Small intestine (tissue), 7 donors: ENCODE measurements at regions not wholly inside any gene's neighbourhood (a gene's known extent, or its start where the extent isn't known, plus 50 kb on each side); places are given as distances from the start of the nearest gene placed in this dataset.

Experiments used
- DNase-seq, 2 donors: peaks; one replicate each; pipeline versions ENCODE4 v3.0.0 to v3.0.0-alpha.2; 2013
- FAIRE-seq: peaks from 2 replicates; lab custom pipeline; 2012; peaks lifted over from hg19 to GRCh38; lab: Jason Lieb, UNC
- H3K27ac ChIP-seq, 3 donors: one replicate each; pipeline ENCODE4 v1.5.1; 2013; ENCODE audit warnings: low read length in 2 of 3, mild to moderate bottlenecking in 2 of 3, control low read depth in 1 of 3, inconsistent platforms in 1 of 3, low read depth in 1 of 3, moderate library complexity in 1 of 3
- H3K27me3 ChIP-seq, 3 donors: one replicate each; pipeline ENCODE4 v1.6.1; 2013; ENCODE audit warnings: low read length in 3 of 3, inconsistent platforms in 1 of 3; ENCODE audit not compliant: control insufficient read depth in 3 of 3, insufficient read depth in 3 of 3
- H3K36me3 ChIP-seq, 3 donors: one replicate each; pipeline ENCODE4 v1.6.1; 2013; ENCODE audit warnings: low read length in 3 of 3, inconsistent platforms in 1 of 3, low read depth in 1 of 3, mild to moderate bottlenecking in 1 of 3, moderate library complexity in 1 of 3; ENCODE audit not compliant: control insufficient read depth in 3 of 3, insufficient read depth in 2 of 3
- H3K4me1 ChIP-seq, 3 donors: one replicate each; pipeline ENCODE4 v1.6.1; 2013; ENCODE audit warnings: low read length in 2 of 3, inconsistent platforms in 1 of 3, low read depth in 1 of 3, mild to moderate bottlenecking in 1 of 3, moderate library complexity in 1 of 3; ENCODE audit not compliant: control insufficient read depth in 3 of 3, insufficient read depth in 2 of 3
- H3K4me3 ChIP-seq, 3 donors: one replicate each; pipeline ENCODE4 v1.5.1; 2013; ENCODE audit warnings: low read length in 3 of 3, control low read depth in 1 of 3, inconsistent platforms in 1 of 3, low read depth in 1 of 3, mild to moderate bottlenecking in 1 of 3, moderate library complexity in 1 of 3
- H3K9me3 ChIP-seq, 2 donors: one replicate each; pipeline ENCODE4 v1.6.1; 2013; ENCODE audit warnings: low read depth in 1 of 2, low read length in 1 of 2; ENCODE audit not compliant: control insufficient read depth in 2 of 2, insufficient read depth in 1 of 2
- WGBS, 3 donors: extraction: QIAGEN DNeasy Blood & Tissue Kit; methylation state at CpG; one replicate each; pipeline ENCODE4 v1.1.7; 2013; 5-methylcytosine and 5-hydroxymethylcytosine counted together
- donor health status: healthy with polysubstance abuse.
- donor health status: control.
- donor health status: control.
- donor health status: Bipolar disorder and iron deficiency.
- donor health status: healthy.

GRCh38 chr19:37829526-37829925 is 50.1 kb upstream of the ZNF573 start:
- H3K27me3 ChIP-seq: no peaks in the 10 kb centered on the region
- H3K4me3 ChIP-seq: no peak overlapping the region
- DNase-seq (no peak), FAIRE-seq (no peak)
- WGBS, 3 donors: 92 to 96% (median 95%) methylated on average over 6 of the region's 6 CpGs
- no peaks in the 10 kb centered on the region for H3K4me1 ChIP-seq
- peaks cover 0 to 4% (median 0%) of the 10 kb centered on the region in 3 donors for H3K36me3 ChIP-seq
- H3K27ac ChIP-seq: no peak overlapping the region
- H3K9me3 ChIP-seq: peaks cover 3 to 81% of the 10 kb centered on the region in 2 donors
